ENCODE measurements at regions not wholly inside any gene's neighbourhood (a gene's known extent, or its start where the extent isn't known, plus 50 kb on each side); places are given as distances from the start of the nearest gene placed in this dataset.
A peak's percentile ranks its signal among the peaks of the same experiment; 100 is the strongest.

GRCh38 chr1:98088381-98088780 is 167.5 kb upstream of the DPYD start:
- intact Hi-C loops (cut with micrococcal nuclease; ENCODE audit: unreplicated experiment) = no loop called here
- no TSS peak for BruUV-seq (replicated peaks)
- TF ChIP-seq CTCF (conservative IDR thresholded peaks at IDR 0.05; ENCODE audit: low read depth, low read length) (no peak), EZH2 (IDR thresholded peaks at IDR 0.05; ENCODE audit: borderline replicate concordance, low read depth, low read length, poor library complexity, severe bottlenecking) (no peak)
- Histone ChIP-seq H3K27me3 (replicated peaks; ENCODE audit: insufficient read depth, low read depth, low read length, poor library complexity) (no peaks in the 10 kb centered on the region), H3K4me1 (ENCODE audit: insufficient read depth, low read length, poor library complexity, severe bottlenecking) (no peaks in the 10 kb centered on the region), H3K27ac (ENCODE audit: low read depth, low read length, poor library complexity, severe bottlenecking) (no peak overlapping the region), H3K36me3 (ENCODE audit: insufficient read depth, low read length, poor library complexity, severe bottlenecking) (no peaks in the 10 kb centered on the region), H3K9me3 (ENCODE audit: low read depth, low read length, poor library complexity, severe bottlenecking) (no peaks in the 10 kb centered on the region), H3K4me3 (ENCODE audit: low read depth, low read length, poor library complexity, severe bottlenecking) (no peak overlapping the region)
- ChIA-PET CTCF (no interaction called here), POLR2A (ENCODE audit: low non-redundant PET) (no interaction called here)
- DNase-seq (ENCODE audit: low spot score) = no peak

- no peaks in the 10 kb centered on the region for H3K27me3 ChIP-seq (replicated peaks; ENCODE audit: insufficient read depth, low read depth, low read length, poor library complexity)
- no peaks in the 10 kb centered on the region for H3K4me1 ChIP-seq (ENCODE audit: insufficient read depth, low read length, poor library complexity, severe bottlenecking)
- BruUV-seq (replicated peaks) = no TSS peak
- POLR2A ChIA-PET (ENCODE audit: low non-redundant PET) = no interaction called here
- H3K4me3 ChIP-seq (ENCODE audit: low read depth, low read length, poor library complexity, severe bottlenecking) = no peak overlapping the region
- H3K9me3 ChIP-seq (ENCODE audit: low read depth, low read length, poor library complexity, severe bottlenecking) = no peaks in the 10 kb centered on the region
- H3K36me3 ChIP-seq (ENCODE audit: insufficient read depth, low read length, poor library complexity, severe bottlenecking) = no peaks in the 10 kb centered on the region
- no peak for TF ChIP-seq EZH2 (IDR thresholded peaks at IDR 0.05; ENCODE audit: borderline replicate concordance, low read depth, low read length, poor library complexity, severe bottlenecking)
- no peak for TF ChIP-seq CTCF (conservative IDR thresholded peaks at IDR 0.05; ENCODE audit: low read depth, low read length)
- intact Hi-C loops (cut with micrococcal nuclease; ENCODE audit: unreplicated experiment) = no loop called here
- CTCF ChIA-PET = no interaction called here
- no peak overlapping the region for H3K27ac ChIP-seq (ENCODE audit: low read depth, low read length, poor library complexity, severe bottlenecking)
- peak; percentile 71 for DNase-seq (ENCODE audit: low spot score)
Measured at GRCh38 chr1:98086796-98087441, 166.1 kb upstream of the DPYD start.

- H3K4me3 ChIP-seq (ENCODE audit: low read depth, low read length, poor library complexity, severe bottlenecking) = no peak overlapping the region
- no peak overlapping the region for H3K27ac ChIP-seq (ENCODE audit: low read depth, low read length, poor library complexity, severe bottlenecking)
- DNase-seq (ENCODE audit: low spot score) = no peak
- no peaks in the 10 kb centered on the region for H3K9me3 ChIP-seq (ENCODE audit: low read depth, low read length, poor library complexity, severe bottlenecking)
- H3K27me3 ChIP-seq (replicated peaks; ENCODE audit: insufficient read depth, low read depth, low read length, poor library complexity) = no peaks in the 10 kb centered on the region
- TF ChIP-seq CTCF (conservative IDR thresholded peaks at IDR 0.05; ENCODE audit: low read depth, low read length) (no peak), EZH2 (IDR thresholded peaks at IDR 0.05; ENCODE audit: borderline replicate concordance, low read depth, low read length, poor library complexity, severe bottlenecking) (no peak)
- H3K36me3 ChIP-seq (ENCODE audit: insufficient read depth, low read length, poor library complexity, severe bottlenecking) = no peaks in the 10 kb centered on the region
- H3K4me1 ChIP-seq (ENCODE audit: insufficient read depth, low read length, poor library complexity, severe bottlenecking) = no peaks in the 10 kb centered on the region
- intact Hi-C loops (cut with micrococcal nuclease; ENCODE audit: unreplicated experiment) = no loop called here
- BruUV-seq (replicated peaks) = no TSS peak
- POLR2A ChIA-PET (ENCODE audit: low non-redundant PET) = no interaction called here
- CTCF ChIA-PET = no interaction called here
Measured at GRCh38 chr1:98086156-98086555, 165.3 kb upstream of the DPYD start.

Measured in A673 (cell line).